Ureter (tissue), 1 donor: ENCODE measurements at regions not wholly inside any gene's neighbourhood (a gene's known extent, or its start where the extent isn't known, plus 50 kb on each side); places are given as distances from the start of the nearest gene placed in this dataset.

Source experiments
- DNase-seq: peaks from one replicate; pipeline ENCODE4 v3.0.0-alpha.2; 2020; ENCODE audit warnings: low spot score
- donor health status: DM: yes; HTN: yes; CAD: no.

- DNase-seq = no peak
Observed at GRCh38 chr4:140281828-140282552, 91.5 kb upstream of the SCOC start.

DNA sequence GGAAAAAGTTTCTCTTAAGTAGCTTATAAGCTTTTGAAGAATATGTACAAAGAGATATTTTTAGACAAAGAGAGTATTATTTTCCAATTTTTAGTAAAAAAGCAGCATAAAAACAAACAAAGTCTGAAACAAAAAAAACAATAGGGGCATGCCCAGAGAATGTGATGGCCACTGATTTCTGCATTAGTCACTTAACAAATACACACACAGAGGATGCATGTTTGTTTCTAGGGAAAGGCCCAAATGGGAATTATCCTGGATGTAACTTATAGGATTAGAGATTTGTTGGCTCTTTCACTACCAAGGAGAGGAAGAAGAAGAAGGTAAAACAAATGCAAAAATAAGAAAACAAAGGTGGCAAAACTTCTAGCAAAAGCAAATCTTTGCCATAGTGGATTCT, 95.9 kb upstream of the SCOC start:
- no peak for DNase-seq

- DNase-seq = no peak
Observed at GRCh38 chr4:140271553-140271952, 101.9 kb upstream of the SCOC start.

DNA sequence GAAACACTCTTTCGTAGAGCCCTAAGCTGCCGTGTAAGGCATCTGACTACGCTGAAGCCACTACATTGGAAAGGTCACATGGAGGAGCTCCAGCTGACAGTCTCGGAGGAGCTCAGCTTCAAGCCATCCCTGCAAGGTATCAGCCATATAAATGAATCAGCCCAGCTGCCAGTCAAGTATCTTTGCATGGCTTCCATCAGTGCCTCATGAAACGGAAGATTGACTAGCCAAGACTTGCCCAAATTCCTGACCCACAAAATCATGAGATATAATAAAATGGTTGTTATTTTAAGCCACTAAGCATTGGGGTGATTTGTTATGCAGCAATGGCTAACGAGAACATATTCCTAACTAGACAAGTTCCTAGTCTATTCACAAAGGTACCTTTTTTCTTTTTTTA, 104.1 kb upstream of the SCOC start:
- no peak for DNase-seq

GRCh38 chr4:140268186-140268841, 105.1 kb upstream of the SCOC start:
- no peak for DNase-seq

DNA sequence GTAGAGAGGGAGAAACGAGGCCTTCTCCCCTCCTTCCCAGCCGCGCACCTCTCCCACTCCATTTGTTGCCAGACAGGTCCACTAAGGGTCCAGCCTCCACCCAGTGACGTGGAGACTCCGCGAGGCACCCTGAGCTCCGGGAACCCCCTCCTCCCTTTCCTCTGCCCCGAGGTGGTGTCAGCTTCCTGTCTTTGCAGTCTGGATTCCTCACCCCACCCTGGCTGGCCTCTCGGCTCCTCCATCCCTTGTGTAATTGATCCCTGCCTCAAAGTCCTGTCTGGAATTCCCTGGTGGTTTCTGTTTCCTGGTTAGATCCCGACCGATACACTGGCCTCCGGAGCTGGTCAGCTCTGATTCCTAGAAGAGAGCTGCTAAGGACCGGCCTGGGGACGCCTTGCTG, 105.9 kb upstream of the SCOC start:
- no peak for DNase-seq

DNA sequence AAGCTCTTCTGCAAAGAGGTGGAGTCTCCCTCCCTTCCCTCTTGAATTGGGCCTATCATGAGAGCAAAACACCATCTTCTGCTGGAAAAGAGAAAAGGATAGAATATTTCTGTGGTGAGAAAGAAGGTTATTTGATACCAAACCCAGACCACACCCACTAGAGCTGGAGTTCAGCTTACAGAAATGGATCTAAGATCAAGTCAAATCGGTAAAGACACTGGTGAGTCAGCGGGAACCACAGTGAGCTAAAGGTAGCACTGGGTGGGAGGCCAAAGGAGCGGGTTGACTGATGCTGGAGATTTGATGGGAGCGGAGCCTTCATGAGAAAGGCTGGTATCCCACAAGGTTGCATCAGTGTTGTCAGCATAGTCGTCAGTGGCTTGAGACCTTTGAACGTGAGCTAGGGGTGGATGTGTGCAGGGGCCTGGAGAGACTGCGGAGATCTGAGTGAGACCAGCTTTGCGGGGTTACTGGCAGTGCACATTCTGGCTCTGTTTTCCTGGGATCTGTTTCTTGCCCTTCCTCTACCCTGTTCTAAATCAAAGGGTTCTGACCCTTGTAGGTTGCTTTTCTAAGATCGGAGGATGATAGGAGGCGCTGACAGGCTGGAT, 106.4 kb upstream of the SCOC start:
- DNase-seq = no peak

GRCh38 chr4:140260227-140260626, 106.2 kb upstream of the MAML3 start:
- no peak for DNase-seq

GRCh38 chr4:140258476-140258875, 104.5 kb upstream of the MAML3 start:
- no peak for DNase-seq

DNA sequence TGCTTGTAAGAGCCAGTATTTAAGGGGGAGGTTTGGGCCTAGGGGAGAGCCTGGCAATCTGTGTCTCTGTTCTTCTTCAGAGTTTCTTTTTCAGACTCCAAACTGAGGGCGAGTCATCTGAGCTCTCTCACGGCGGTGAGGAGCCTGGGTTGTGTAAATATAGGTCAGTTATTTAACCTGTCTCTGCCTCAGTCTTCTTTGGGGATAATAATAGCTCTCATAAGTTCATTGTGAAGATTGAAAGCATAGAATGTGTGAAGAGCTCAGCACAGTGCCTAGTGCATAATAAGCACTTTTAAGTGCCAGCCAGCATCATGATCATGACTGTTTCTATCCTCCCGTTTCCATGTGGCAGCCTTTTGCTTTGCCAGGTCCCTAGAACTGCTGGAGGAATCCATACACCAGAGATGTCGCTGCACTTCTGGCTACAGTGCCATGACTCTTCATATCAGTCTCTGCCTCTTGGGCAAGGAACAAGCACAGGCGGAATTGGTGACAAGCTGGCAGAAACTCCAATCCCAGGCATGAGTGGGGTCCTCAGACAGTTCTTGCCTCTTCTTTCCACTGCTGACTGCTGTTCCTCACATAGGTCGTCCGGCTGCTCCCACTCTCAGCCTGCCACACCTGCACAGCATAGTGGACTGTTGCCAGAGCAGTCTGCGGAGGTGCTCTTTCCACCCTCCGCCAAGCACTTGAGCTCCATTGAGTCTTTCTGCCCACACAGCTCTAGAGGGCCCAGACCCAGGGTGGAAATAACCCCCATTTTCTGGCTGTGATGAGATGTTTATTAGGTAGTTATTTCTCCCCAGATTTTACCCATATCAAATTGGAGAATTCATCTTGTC, 103.7 kb upstream of the MAML3 start:
- DNase-seq = no peak

DNA sequence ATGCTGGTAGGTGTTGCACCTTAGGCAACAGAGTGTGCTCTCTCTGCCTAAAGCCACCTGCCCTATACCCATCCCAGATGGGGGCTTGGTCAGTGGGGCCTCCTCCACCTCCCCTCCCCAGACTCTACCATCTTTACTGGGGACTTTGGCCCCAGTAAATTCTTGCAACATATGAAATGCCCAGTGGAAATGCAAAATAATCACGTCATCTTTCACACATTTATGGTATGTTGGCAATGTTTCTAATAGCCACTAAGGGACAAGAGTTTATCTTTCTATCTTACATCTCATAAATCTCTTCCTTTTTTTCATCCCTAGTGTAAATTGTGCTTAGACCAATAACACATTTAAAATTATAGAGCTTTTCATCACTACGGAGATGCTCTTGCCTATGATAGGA, 103.0 kb upstream of the MAML3 start:
- DNase-seq = no peak

- no peak for DNase-seq
Observed at GRCh38 chr4:140256335-140256734, 102.4 kb upstream of the MAML3 start.

- no peak for DNase-seq
Observed at GRCh38 chr4:140255927-140256326, 101.9 kb upstream of the MAML3 start.

GRCh38 chr4:140255467-140255866, 101.5 kb upstream of the MAML3 start:
- no peak for DNase-seq

DNA sequence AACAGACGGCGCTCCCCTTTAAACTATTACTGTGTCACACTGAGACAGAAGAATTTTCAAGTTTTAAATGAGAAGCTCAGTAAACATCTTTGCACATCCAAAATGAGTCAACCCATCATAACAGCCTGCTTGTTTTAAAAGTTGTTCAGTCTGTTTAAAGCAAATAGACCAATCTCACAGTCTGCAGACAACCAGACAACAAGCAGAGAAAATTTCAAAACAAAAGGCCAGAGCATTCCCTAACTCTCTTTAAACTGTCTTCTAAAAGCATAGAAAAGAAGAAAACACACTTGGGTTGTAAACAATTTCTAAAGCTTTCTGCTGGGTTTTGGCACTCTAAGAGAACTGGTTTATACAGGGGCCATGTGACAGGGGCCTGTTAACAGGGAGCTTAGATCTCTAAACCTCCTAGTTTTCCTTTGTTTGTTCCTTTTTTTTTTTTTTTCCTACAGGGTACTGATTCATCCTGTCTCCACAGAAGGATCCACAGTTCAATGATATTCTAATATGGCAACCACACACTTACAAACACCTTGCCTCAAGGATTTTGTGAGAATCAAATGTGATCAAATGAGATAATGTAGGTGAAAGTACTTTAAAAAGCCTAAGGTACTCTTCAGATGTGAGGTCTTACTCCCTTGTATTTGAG, 100.8 kb upstream of the MAML3 start:
- no peak for DNase-seq

- DNase-seq = no peak
Observed at GRCh38 chr4:140253556-140254027, 99.6 kb upstream of the MAML3 start.

DNA sequence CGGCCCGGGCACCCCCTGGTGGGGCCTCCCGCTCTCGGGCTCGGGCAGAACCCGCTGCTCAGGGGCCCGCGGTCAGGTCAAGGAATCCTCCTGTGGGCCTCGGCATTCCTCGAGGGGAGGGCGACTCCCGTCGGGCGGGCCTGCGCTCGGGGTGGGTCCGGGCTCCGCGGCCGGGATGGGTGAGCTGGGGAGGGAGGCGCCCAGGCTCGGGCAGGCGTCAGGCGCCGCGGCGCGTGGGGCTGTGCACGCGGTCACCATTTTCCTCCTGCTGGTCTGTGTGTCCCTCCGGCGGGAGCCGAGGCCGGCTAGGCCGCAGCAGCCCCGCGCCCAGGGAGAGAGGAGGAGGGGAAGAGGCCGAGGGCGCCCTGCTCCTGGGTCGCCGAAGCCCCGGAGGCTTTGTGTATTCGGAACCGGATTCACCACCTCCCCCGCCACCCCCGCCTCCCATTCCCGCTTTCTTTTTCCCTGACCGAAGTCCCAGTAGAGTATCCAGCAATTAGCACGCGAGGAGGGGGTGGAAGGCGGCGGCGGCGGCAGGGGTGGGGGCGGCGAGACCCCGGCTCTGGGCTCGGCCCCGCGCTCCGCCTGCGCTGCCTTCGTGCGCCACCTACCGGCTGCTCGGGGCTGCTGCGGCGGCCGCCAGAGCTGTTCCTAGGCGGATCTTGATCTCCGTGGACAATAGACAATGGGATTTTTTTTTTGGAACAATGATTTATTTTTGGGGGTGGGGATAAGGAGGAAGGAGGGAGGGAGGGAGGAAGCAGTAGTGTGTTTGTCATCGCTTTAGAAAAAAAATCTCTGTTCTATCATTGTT, 99.0 kb upstream of the MAML3 start:
- DNase-seq = peak; percentile 73

- DNase-seq = no peak
Observed at GRCh38 chr4:140252141-140252741, 98.3 kb upstream of the MAML3 start.

DNA sequence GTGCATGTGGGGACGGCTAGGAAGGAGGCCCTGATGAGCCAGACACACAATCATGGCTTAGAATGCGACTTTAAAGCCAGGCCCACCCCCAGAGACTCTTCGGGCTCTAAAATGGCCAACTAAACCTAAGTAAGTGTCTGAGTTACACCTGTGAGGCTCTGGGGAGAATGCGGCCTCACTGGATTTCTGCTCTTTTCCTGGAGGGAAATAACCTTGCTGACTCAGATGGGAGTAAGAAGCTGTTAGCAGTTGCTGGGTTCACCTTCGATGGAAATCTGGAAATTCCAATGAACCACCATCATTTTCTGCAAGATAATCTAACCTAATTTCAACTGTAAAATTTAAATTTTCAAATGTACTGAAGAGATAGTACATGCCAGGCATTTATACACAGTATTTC, 97.6 kb upstream of the MAML3 start:
- no peak for DNase-seq

DNA sequence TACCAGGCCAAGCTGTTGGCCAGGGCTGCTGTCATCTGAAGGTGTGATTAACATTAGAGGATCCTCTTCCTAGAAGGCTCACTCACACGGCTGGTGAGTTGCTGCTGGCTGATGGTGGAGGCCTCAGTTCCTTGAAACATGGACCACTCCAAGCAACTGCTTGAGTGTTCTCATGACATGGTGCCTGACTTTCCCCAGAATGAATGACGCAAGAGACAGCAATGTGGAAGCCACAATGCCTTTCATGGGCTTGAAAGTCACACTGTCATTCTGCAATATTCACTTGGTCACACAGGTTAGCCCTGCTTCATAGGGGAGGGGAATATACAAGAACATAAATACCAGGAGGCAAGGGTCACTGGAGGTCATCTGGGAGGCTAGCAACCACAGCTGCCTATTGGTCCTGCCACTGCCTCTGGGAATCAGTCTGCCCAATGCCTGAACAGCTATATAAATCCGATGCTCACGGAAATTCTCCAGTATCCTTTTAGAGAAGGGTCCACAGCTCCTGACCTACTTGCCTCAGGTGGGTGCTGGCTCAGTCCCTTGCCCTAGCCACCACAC, 97.1 kb upstream of the MAML3 start:
- DNase-seq = no peak
